HS-27A (cell line): ENCODE measurements at regions not wholly inside any gene's neighbourhood (a gene's known extent, or its start where the extent isn't known, plus 50 kb on each side); places are given as distances from the start of the nearest gene placed in this dataset.

Experiments used
- DNase-seq: peaks from one replicate; pipeline ENCODE4 v3.0.0-alpha.2; 2012; ENCODE audit warnings: low read depth, missing footprints

- no peak for DNase-seq
Measured at GRCh38 chr16:86403541-86404163, 106.7 kb upstream of the FOXF1 start.

DNA sequence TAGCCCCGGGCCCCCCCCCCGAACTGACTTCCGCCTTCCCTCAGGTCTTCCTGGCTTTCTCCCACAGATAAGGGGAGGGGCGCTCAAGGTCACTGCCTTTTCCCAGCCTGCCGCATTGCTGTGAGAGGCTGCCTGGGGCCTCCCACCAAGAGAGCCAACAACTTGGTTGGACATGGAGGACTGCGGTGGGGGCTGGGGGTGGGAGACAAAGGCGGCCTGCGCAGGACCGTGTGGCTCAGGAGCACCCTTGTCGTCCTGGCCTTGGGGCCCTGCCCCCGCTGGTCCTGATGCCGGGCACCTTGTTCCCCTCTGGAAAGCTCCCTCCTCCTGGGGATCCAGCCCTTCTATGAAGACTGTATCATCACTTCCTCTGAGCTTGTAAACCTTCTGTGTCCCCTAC, 105.6 kb upstream of the FOXF1 start:
- no peak for DNase-seq

GRCh38 chr16:86405319-86405718, 105.0 kb upstream of the FOXF1 start:
- no peak for DNase-seq

- DNase-seq = no peak
Measured at GRCh38 chr16:86406056-86406455, 104.3 kb upstream of the FOXF1 start.

- no peak for DNase-seq
Measured at GRCh38 chr16:86408685-86409084, 101.6 kb upstream of the FOXF1 start.

- DNase-seq = no peak
Measured at GRCh38 chr16:86410081-86410480, 100.2 kb upstream of the FOXF1 start.

DNA sequence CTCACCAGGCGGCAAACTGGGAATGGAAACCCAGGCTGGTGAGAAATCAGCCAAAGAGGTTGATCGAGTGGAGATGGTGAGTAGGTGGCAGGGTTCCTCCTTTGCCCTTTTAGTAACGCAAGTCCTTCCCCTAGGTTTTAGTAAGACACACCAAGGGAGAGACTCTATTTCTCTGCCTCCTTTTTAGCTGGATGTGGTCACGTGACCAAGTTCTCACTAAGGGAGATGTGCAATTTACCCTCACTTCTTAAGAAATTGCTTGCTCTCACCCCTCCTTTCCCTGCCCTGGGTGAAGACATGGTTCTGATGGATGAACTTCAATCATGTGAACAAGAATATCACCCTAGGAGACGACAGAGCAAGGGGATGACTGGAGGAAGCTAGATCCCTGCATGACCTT, 99.8 kb upstream of the FOXF1 start:
- no peak for DNase-seq

DNA sequence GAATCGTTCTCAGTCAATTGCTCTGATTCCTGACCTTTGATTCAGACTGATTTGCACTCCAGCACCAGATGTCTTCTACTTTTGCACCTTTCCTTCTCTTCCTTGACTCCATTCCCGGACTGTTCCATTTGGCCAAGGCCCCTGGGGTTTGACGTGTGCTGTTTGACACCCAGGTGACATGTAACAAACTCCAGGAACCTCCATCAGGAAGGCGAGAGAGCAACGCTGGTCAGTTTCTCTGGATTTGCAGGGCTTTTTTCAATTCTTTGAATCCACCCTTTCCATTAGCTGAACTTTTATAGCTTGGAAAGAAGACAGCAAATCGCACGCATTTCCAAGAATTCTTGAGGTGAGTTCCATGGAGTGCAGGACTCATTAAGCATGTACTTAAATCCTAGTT, 98.4 kb upstream of the FOXF1 start:
- DNase-seq = no peak

DNA sequence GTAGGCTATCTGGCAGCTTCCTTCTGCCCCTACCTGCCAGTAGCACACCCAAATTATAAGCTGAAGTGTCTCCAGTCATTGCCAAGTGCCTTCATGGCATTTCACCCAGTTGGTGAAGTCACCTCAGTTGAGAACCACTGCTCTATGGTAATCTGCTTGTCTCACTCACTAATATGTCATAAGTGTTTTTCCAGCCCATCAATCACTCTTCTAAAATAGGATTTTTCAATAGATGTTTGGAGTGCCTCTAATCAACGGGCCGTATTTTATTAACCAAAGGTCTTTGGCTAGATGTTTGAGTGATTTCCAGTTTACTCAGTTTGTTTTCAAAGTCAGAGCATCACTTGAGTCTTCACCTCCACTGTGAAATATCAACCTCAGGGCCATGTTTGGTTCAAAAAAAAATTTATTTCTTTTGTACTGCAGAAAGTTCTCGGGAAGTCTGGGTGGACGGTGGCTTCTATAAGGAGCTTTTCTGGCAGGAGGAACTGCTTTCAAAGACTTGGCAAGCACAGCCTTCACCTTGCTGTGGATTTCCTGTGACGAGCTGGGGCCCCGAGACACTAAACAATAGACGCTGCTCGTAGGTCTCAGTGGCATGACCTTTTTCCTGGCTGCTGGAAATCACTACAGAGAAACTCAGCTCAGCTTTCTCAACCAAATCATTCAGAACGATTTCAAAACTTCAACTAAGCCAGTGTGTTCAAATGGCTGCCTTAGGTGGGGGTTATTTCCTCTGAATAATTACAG, 95.2 kb upstream of the FOXF1 start:
- DNase-seq = no peak

- DNase-seq = no peak
Measured at GRCh38 chr16:86418981-86419380, 91.3 kb upstream of the FOXF1 start.

DNA sequence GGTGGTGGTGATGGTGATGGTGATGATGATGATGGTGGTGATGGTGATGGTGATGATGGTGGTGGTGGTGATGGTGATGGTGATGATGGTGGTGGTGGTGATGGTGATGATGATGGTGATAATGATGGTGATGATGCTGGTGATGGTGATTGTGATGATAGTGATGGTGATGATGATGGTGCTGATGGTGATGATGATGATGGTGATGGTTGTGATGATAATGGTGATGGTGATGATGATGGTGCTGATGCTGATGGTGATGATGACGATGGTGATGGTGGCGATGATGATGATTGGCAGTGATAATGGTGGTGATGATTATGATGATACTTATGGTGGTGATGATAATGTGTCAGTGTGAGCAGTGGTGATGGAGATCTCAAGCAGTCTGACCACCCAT, 90.8 kb upstream of the FOXF1 start:
- no peak for DNase-seq

DNA sequence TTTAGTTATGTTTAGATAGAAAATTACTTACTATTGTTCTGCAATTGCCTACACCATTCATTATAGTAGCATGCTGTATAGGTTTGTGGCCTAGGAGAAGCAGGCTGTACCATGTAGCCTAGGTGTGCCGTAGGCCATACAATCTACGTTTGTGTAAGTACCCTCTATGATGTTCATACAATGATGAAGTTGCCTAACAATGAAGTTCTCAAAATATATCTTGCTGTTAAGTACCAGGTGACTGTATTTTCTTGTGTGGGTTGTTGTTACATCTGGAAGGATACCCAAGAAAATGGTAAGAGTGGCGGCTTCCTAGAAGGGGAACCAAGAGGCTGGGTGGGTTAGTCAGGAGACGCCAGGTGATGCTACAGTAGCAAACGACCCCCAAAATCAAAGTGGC, 88.3 kb upstream of the FOXF1 start:
- DNase-seq = no peak

DNA sequence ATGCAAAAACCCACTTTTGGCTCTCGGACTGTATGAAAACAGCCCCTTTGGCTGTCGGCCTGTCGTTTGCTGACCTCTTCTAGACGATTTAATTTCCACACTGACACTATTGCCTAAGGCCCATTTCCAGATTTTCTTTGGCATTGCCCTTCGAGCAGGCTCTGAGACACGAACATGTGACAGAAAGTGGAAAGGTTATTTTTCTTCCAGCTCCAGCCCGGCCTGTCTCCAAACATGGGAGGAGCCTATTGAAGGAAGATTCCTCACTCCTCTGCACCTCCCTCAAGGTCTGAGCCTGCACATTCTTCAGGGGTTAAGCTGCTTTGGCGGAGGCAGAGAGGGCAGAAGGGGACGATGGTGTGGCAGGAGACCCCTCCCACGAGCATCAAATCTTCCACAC, 85.9 kb upstream of the FOXF1 start:
- no peak for DNase-seq

GRCh38 chr16:86424985-86425384, 85.3 kb upstream of the FOXF1 start:
- no peak for DNase-seq

- DNase-seq = no peak
Measured at GRCh38 chr16:86426063-86426642, 84.2 kb upstream of the FOXF1 start.

GRCh38 chr16:86427433-86427851, 82.9 kb upstream of the FOXF1 start:
- DNase-seq = no peak

DNA sequence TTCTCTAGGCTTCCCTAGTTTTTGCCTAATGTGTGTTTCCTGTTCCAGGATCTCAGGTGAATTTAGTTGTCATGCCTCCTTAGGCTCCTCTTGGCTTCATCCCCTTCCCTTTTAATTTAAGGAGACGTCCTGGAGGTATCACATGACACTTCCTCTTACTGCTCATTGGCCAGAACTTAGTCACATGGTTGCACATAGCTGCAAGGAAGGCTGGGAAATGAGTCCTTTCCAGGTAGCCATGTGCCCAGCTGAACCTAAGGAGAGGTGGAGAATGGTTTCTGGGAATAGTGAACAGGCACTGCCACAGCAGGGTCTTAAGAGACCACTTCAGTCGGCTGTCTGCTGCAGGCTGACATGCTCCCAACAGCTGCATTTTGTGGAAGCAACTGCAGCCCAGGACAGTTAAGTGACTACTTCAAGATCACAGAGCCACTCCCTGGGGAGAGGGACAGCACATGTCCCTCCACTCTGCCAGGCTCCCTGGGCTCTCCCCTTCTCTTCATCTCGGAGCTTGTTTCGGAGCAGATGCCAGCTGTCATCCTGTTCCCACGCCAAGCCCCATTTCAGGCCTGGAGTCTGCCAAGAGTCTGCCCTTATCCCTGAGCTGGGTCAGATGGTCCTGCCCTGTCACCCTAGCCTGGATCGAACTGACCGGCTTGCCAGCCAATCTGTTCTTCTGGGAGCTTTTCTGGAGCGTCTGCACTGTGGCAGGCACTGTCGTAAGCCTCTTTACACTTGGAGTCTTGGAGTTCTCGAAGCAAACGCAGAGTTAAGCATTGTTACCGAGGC, 81.4 kb upstream of the FOXF1 start:
- DNase-seq = no peak

GRCh38 chr16:86429663-86430062, 80.7 kb upstream of the FOXF1 start:
- DNase-seq = no peak

- DNase-seq = no peak
Measured at GRCh38 chr16:86430814-86431213, 79.5 kb upstream of the FOXF1 start.

- no peak for DNase-seq
Measured at GRCh38 chr16:86431540-86431939, 78.8 kb upstream of the FOXF1 start.

DNA sequence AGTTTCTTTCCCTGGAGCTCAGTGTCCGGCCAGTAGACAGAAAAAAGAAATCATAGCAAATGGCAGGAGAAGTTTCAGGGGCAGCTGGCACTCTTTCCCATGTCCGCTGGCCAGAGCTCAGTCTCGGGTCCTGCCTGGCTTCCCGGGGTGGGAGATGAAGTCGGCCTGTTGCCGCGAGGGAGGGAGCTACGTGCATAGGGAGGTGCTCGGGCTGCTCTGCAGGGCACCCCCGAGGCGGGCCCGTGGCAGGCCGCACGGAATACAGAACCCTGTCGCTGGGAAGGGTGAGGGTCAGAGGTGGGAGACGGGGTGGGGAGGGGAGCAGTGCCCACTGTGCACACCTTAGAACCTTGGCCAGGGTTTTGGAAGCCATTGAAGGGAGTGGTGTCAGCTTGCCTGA, 78.3 kb upstream of the FOXF1 start:
- no peak for DNase-seq

- no peak for DNase-seq
Measured at GRCh38 chr16:86432691-86433090, 77.6 kb upstream of the FOXF1 start.
